ENCODE measurements at regions not wholly inside any gene's neighbourhood (a gene's known extent, or its start where the extent isn't known, plus 50 kb on each side); places are given as distances from the start of the nearest gene placed in this dataset.

DNA sequence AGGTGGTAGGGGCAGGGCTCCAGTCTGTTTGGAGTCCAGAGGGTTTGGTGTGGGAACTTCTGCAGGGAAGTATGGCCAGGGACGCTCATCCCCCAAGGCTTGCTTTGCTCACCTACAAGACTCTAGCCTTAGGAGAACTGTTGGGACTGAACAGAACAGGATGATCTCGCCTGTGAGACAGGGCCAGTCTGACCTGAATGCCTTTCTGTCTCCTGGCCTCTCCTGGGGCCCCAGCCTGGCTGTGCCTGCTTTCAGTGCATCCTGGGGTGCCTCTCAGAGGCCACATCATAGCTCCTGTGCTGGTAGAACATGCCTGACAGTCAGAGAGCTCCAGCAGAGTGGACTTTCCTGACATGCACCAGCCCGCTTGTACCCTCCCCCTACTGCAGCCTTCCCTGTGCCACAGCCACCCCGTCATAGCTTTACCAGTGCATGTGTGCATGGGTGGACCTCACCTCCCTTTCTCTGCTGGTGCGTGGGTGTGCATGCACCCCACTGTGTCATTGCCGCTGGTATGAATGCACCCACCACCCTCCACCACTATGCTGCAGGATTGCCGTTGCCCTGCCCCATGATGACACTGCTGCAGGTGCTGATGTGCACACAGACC lies 165.8 kb downstream of the GIPC2 start:
- CTCF ChIA-PET = no interaction called here
- no peaks in the 10 kb centered on the region for H3K9me3 ChIP-seq (ENCODE audit: control insufficient read depth, insufficient read depth, low read depth, low read length)
- TF ChIP-seq, protein P1, sequence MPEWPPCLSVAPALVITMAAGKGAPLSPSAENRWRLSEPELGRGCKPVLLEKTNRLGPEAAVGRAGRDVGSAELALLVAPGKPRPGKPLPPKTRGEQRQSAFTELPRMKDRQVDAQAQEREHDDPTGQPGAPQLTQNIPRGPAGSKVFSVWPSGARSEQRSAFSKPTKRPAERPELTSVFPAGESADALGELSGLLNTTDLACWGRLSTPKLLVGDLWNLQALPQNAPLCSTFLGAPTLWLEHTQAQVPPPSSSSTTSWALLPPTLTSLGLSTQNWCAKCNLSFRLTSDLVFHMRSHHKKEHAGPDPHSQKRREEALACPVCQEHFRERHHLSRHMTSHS (tag by site-specific recombination; IDR thresholded peaks at IDR 0.05) = no peak
- TF ChIP-seq ZNF24 (tag by site-specific recombination; IDR thresholded peaks at IDR 0.05) (no peak), ZNF658 (tag by site-specific recombination; IDR thresholded peaks at IDR 0.05) (no peak), ZNF366 (tag by site-specific recombination; conservative IDR thresholded peaks at IDR 0.05) (no peak), ZNF560 (tag by site-specific recombination; IDR thresholded peaks at IDR 0.05; ENCODE audit: borderline replicate concordance) (no peak)
- H3K4me3 ChIP-seq (ENCODE audit: low read depth, low read length) = no peak overlapping the region
- no peaks in the 10 kb centered on the region for H3K4me1 ChIP-seq (ENCODE audit: control insufficient read depth, insufficient read depth, low read length)
- no peaks in the 10 kb centered on the region for H3K36me3 ChIP-seq (ENCODE audit: control insufficient read depth in 2 of 2, insufficient read depth in 1 of 2, low read length in 2 of 2)
- no peak overlapping the region for H3K27ac ChIP-seq (ENCODE audit: extremely low read depth, low read depth, low read length)
- POLR2A ChIA-PET = no interaction called here

DNA sequence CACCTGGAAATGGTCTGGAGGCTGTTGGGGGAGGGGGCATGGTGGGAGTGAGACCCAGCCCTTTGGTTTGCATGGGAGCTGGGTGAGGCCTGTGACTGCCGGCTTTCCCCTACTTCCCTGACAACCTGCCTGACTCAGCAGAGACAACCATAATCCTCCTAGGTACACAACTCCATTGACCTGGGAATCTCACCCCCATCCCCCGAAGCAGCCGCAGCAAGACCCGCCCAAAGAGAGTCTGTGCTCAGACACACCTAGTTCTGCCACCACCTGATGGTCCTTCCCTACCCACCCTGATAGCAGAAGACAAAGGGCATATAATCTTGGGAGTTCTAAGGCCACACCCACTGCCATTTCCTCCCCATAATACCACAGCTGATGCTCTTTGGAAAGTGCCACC lies 168.6 kb downstream of the GIPC2 start:
- POLR2A ChIA-PET = no interaction called here
- TF ChIP-seq ZNF707 (tag by site-specific recombination; IDR thresholded peaks at IDR 0.05) (no peak), KLF8 (tag by site-specific recombination; IDR thresholded peaks at IDR 0.05) (no peak), ZNF626 (tag by site-specific recombination; IDR thresholded peaks at IDR 0.05) (no peak), EGR2 (tag by site-specific recombination; IDR thresholded peaks at IDR 0.05; ENCODE audit: low read depth) (no peak), ZNF426 (tag by site-specific recombination; IDR thresholded peaks at IDR 0.05) (no peak), ZNF211 (tag by site-specific recombination; IDR thresholded peaks at IDR 0.05; ENCODE audit: low read depth) (no peak), ZNF423 (tag by site-specific recombination; IDR thresholded peaks at IDR 0.05) (no peak), ZNF664 (tag by site-specific recombination; IDR thresholded peaks at IDR 0.05) (no peak), PRDM1 (tag by site-specific recombination; IDR thresholded peaks at IDR 0.05) (no peak), ZNF560 (tag by site-specific recombination; IDR thresholded peaks at IDR 0.05; ENCODE audit: borderline replicate concordance) (no peak), WT1 (tag by site-specific recombination; IDR thresholded peaks at IDR 0.05) (no peak), ZNF214 (tag by site-specific recombination; IDR thresholded peaks at IDR 0.05; ENCODE audit: borderline replicate concordance) (no peak), ZNF341 (tag by site-specific recombination; IDR thresholded peaks at IDR 0.05; ENCODE audit: low read depth) (no peak), ZNF624 (tag by site-specific recombination; IDR thresholded peaks at IDR 0.05) (no peak), ZNF548 (tag by site-specific recombination; IDR thresholded peaks at IDR 0.05) (no peak)
- TF ChIP-seq, protein P2, sequence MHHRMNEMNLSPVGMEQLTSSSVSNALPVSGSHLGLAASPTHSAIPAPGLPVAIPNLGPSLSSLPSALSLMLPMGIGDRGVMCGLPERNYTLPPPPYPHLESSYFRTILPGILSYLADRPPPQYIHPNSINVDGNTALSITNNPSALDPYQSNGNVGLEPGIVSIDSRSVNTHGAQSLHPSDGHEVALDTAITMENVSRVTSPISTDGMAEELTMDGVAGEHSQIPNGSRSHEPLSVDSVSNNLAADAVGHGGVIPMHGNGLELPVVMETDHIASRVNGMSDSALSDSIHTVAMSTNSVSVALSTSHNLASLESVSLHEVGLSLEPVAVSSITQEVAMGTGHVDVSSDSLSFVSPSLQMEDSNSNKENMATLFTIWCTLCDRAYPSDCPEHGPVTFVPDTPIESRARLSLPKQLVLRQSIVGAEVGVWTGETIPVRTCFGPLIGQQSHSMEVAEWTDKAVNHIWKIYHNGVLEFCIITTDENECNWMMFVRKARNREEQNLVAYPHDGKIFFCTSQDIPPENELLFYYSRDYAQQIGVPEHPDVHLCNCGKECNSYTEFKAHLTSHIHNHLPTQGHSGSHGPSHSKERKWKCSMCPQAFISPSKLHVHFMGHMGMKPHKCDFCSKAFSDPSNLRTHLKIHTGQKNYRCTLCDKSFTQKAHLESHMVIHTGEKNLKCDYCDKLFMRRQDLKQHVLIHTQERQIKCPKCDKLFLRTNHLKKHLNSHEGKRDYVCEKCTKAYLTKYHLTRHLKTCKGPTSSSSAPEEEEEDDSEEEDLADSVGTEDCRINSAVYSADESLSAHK (tag by site-specific recombination; IDR thresholded peaks at IDR 0.05) = no peak
- TF ChIP-seq, protein P3, sequence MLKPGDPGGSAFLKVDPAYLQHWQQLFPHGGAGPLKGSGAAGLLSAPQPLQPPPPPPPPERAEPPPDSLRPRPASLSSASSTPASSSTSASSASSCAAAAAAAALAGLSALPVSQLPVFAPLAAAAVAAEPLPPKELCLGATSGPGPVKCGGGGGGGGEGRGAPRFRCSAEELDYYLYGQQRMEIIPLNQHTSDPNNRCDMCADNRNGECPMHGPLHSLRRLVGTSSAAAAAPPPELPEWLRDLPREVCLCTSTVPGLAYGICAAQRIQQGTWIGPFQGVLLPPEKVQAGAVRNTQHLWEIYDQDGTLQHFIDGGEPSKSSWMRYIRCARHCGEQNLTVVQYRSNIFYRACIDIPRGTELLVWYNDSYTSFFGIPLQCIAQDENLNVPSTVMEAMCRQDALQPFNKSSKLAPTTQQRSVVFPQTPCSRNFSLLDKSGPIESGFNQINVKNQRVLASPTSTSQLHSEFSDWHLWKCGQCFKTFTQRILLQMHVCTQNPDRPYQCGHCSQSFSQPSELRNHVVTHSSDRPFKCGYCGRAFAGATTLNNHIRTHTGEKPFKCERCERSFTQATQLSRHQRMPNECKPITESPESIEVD (tag by site-specific recombination; IDR thresholded peaks at IDR 0.05) = no peak
- TF ChIP-seq, protein P4, sequence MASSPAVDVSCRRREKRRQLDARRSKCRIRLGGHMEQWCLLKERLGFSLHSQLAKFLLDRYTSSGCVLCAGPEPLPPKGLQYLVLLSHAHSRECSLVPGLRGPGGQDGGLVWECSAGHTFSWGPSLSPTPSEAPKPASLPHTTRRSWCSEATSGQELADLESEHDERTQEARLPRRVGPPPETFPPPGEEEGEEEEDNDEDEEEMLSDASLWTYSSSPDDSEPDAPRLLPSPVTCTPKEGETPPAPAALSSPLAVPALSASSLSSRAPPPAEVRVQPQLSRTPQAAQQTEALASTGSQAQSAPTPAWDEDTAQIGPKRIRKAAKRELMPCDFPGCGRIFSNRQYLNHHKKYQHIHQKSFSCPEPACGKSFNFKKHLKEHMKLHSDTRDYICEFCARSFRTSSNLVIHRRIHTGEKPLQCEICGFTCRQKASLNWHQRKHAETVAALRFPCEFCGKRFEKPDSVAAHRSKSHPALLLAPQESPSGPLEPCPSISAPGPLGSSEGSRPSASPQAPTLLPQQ (tag by site-specific recombination; IDR thresholded peaks at IDR 0.05) = no peak
- TF ChIP-seq, protein P5, sequence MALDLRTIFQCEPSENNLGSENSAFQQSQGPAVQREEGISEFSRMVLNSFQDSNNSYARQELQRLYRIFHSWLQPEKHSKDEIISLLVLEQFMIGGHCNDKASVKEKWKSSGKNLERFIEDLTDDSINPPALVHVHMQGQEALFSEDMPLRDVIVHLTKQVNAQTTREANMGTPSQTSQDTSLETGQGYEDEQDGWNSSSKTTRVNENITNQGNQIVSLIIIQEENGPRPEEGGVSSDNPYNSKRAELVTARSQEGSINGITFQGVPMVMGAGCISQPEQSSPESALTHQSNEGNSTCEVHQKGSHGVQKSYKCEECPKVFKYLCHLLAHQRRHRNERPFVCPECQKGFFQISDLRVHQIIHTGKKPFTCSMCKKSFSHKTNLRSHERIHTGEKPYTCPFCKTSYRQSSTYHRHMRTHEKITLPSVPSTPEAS (tag by site-specific recombination; IDR thresholded peaks at IDR 0.05) = no peak
- no peaks in the 10 kb centered on the region for H3K36me3 ChIP-seq (ENCODE audit: control insufficient read depth in 2 of 2, insufficient read depth in 1 of 2, low read length in 2 of 2)
- CTCF ChIA-PET = no interaction called here
- H3K4me3 ChIP-seq (ENCODE audit: low read depth, low read length) = no peak overlapping the region
- no peak overlapping the region for H3K27ac ChIP-seq (ENCODE audit: extremely low read depth, low read depth, low read length)
- no peaks in the 10 kb centered on the region for H3K9me3 ChIP-seq (ENCODE audit: control insufficient read depth, insufficient read depth, low read depth, low read length)
- H3K4me1 ChIP-seq (ENCODE audit: control insufficient read depth, insufficient read depth, low read length) = no peaks in the 10 kb centered on the region

Measured in HEK293 (cell line).